CD4-positive, alpha-beta T cell (primary cell): ENCODE measurements at regions not wholly inside any gene's neighbourhood (a gene's known extent, or its start where the extent isn't known, plus 50 kb on each side); places are given as distances from the start of the nearest gene placed in this dataset.

Experiments used
- ATAC-seq: fragments of 200-7000 bp; cut with Tn5 transposase; one replicate; pipeline ENCODE4 v1.10.0; 2022; ENCODE audit warnings: mild to moderate bottlenecking; ENCODE audit not compliant: poor library complexity
- CTCF ChIA-PET: fragments of 350-600 bp; sonication (Branson Sonifier 250); formaldehyde crosslinking; loops from one replicate; lab custom pipeline; 2021; ENCODE audit warnings: antibody characterized with exemption, inconsistent platforms; lab: Charles Lee
- POLR2A ChIA-PET: fragments of 350-600 bp; sonication (Branson Sonifier 250); formaldehyde crosslinking; loops from one replicate; lab custom pipeline; 2021; ENCODE audit warnings: antibody characterized with exemption, inconsistent platforms; lab: Charles Lee
- DNase-seq, 14 experiments: peaks; one replicate each; pipeline ENCODE4 v3.0.0-alpha.2; 2013 to 2020; ENCODE audit warnings: mixed read lengths in 2 of 14
- H3K27ac ChIP-seq, 2 donors: one replicate each; pipeline versions ENCODE4 v1.5.1 to v1.7.0; 2013; ENCODE audit warnings: low read length in 2 of 2, low read depth in 1 of 2, mild to moderate bottlenecking in 1 of 2
- H3K27me3 ChIP-seq, 2 experiments: 1 replicate in 1 of 2; 2 replicates in 1 of 2; pipeline versions ENCODE4 v1.6.1 to v1.7.0; 2013; ENCODE audit warnings: low read length in 2 of 2, control low read depth in 1 of 2, mild to moderate bottlenecking in 1 of 2, moderate library complexity in 1 of 2; ENCODE audit not compliant: insufficient read depth in 2 of 2, control insufficient read depth in 1 of 2
- H3K36me3 ChIP-seq: one replicate; pipeline ENCODE4 v1.6.1; 2013; ENCODE audit warnings: low read length, control low read depth; ENCODE audit not compliant: insufficient read depth
- H3K4me1 ChIP-seq: one replicate; pipeline ENCODE4 v1.6.1; 2013; ENCODE audit warnings: low read length, control low read depth; ENCODE audit not compliant: insufficient read depth
- H3K4me3 ChIP-seq: one replicate; pipeline ENCODE4 v1.5.1; 2013; ENCODE audit warnings: mild to moderate bottlenecking, low read length, moderate library complexity
- H3K9me3 ChIP-seq, 2 experiments: 1 replicate in 1 of 2; 2 replicates in 1 of 2; pipeline versions ENCODE4 v1.6.1 to v1.7.0; 2013; ENCODE audit warnings: low read length in 2 of 2, mild to moderate bottlenecking in 2 of 2, control low read depth in 1 of 2, moderate library complexity in 1 of 2; ENCODE audit not compliant: control insufficient read depth in 1 of 2, insufficient read depth in 1 of 2
- H3K27ac Mint-ChIP-seq: one replicate; pipeline ENCODE4 v1.8.0; 2020; ENCODE audit warnings: mixed read lengths
- H3K27me3 Mint-ChIP-seq: one replicate; pipeline ENCODE4 v1.8.0; 2021; ENCODE audit warnings: mixed read lengths
- H3K36me3 Mint-ChIP-seq: one replicate; pipeline ENCODE4 v1.8.0; 2021; ENCODE audit warnings: low read depth, mixed read lengths
- H3K4me1 Mint-ChIP-seq: one replicate; pipeline ENCODE4 v1.8.0; 2021; ENCODE audit warnings: low read depth, mixed read lengths
- H3K4me3 Mint-ChIP-seq: one replicate; pipeline ENCODE4 v1.8.0; 2020; ENCODE audit warnings: mild to moderate bottlenecking, mixed read lengths
- H3K9me3 Mint-ChIP-seq: one replicate; pipeline ENCODE4 v1.8.0; 2020; ENCODE audit warnings: mixed read lengths
- intact Hi-C, 2 experiments: fragments of 100-400 bp; cut with DNase I in 1 of 2; cut with micrococcal nuclease in 1 of 2; formaldehyde crosslinking; loops; one replicate each; pipeline versions ENCODE4 v1.15.1 to v1.9.0; 2023 to 2025; cut with DNase I, micrococcal nuclease
- TF ChIP-seq, protein P1 (sequence below): fragments of 200-600 bp; IDR thresholded peaks from one replicate; pipeline ENCODE4 v1.8.0; 2022; ENCODE audit warnings: antibody characterized with exemption, mild to moderate bottlenecking

DNA sequence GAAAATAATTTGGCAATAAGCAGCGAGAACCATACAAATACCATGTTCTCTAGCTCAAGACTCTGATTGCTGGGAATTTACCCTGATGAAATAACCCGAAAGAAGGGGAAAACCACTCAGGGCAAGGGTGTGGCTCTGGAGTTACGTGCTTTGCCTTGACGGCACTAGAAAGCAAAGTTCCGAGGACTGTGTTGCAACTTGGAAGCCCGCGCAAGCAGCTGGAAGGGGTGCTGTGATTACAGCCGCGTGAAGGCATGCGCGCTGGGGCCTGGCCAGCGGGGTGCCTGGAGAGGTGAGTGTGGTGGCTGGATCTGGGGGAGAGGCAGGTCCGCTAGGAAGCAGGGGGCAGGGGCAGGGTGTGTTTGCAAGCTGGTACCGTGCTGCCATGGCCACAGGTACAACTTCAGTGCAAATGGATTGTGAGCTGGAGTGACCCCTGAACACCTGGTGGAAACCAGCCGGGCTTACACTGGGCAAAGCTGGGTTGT lies 52.6 kb upstream of the CNOT6 start:
- Mint-ChIP-seq H3K4me1 (no peaks in the 10 kb centered on the region), H3K27me3 (peaks cover 13% of the 10 kb centered on the region), H3K4me3 (no peak overlapping the region), H3K27ac (no peak overlapping the region), H3K36me3 (no peaks in the 10 kb centered on the region), H3K9me3 (peaks cover 10% of the 10 kb centered on the region)
- CTCF ChIA-PET: no interaction called here
- intact Hi-C loops: no loop called here
- Histone ChIP-seq H3K36me3 (no peaks in the 10 kb centered on the region), H3K9me3 (peaks cover 9 to 13% of the 10 kb centered on the region in 2 experiments), H3K27me3 (no peaks in the 10 kb centered on the region), H3K4me3 (no peak overlapping the region), H3K4me1 (no peaks in the 10 kb centered on the region), H3K27ac (no peak overlapping the region)
- POLR2A ChIA-PET: no interaction called here
- TF ChIP-seq, protein P1, sequence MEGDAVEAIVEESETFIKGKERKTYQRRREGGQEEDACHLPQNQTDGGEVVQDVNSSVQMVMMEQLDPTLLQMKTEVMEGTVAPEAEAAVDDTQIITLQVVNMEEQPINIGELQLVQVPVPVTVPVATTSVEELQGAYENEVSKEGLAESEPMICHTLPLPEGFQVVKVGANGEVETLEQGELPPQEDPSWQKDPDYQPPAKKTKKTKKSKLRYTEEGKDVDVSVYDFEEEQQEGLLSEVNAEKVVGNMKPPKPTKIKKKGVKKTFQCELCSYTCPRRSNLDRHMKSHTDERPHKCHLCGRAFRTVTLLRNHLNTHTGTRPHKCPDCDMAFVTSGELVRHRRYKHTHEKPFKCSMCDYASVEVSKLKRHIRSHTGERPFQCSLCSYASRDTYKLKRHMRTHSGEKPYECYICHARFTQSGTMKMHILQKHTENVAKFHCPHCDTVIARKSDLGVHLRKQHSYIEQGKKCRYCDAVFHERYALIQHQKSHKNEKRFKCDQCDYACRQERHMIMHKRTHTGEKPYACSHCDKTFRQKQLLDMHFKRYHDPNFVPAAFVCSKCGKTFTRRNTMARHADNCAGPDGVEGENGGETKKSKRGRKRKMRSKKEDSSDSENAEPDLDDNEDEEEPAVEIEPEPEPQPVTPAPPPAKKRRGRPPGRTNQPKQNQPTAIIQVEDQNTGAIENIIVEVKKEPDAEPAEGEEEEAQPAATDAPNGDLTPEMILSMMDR: no peak
- ATAC-seq (no peak), DNase-seq (no peak)
